ENCODE measurements at regions not wholly inside any gene's neighbourhood (a gene's known extent, or its start where the extent isn't known, plus 50 kb on each side); places are given as distances from the start of the nearest gene placed in this dataset.

DNA sequence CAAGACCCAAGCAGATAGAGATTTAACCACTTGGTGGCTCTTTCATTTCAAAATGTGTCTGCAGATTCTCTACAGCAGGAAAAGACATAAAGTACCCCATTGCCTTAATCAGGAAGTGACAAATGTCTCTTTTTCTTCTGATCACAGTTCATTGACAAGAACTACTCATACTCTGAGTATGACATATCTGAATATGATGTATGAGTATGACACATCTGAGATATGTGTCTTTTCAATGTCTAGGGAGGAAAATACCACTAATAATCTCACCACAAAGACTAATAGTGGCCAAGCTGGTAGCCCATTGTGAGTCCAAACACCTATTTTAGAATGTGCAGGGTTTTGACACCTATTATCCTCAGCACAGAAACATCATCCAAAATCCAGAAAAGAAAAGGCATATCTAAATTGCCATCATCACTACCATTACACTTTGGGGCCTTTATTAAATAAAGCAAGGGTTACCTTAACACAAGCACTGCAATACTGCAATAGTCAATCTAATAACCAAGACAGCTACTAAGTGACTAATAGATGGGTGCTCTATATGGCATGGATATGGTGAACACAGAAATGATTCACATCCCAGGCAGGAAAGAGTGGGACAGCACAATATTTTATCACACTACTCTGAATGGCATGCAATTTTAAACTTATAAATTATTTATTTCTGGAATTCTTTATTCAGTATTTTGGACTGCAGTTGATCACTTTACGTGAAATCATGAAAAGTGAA is 243.7 kb upstream of the FAR2 start:
- Histone ChIP-seq H3K27me3 (ENCODE audit: low read length) (no peaks in the 10 kb centered on the region), H4K20me1 (ENCODE audit: low read length) (no peaks in the 10 kb centered on the region), H3K9ac (ENCODE audit: low read length) (no peak overlapping the region), H3K79me2 (ENCODE audit: low read length) (no peaks in the 10 kb centered on the region), H3K4me2 (ENCODE audit: low read length) (no peak overlapping the region), H3K4me1 (ENCODE audit: insufficient read depth, low read length) (peaks cover 30% of the 10 kb centered on the region), H3K9me2 (replicated peaks; ENCODE audit: low read length) (no peaks in the 10 kb centered on the region), H3K4me3 (ENCODE audit: low read length) (no peak overlapping the region), H2AFZ (ENCODE audit: low read length) (no peak overlapping the region), H3K27ac (ENCODE audit: low read length) (no peak overlapping the region), H3K36me3 (ENCODE audit: low read depth, low read length) (peaks cover 12% of the 10 kb centered on the region; the same call in 1 of the 2 replicates), H3K9me3 (ENCODE audit: low read length) (peaks cover 35% of the 10 kb centered on the region), H3F3A (ENCODE audit: low read length, unreplicated experiment) (peaks cover 17% of the 10 kb centered on the region)
- no TSS peak for BruUV-seq (replicated peaks)
- POLR2A ChIA-PET (ENCODE audit: unreplicated experiment), result no interaction called here
- CTCF ChIA-PET, result interaction anchor here (0.6 kb wide), 1 partner anchor 625 kb away, joined by 4 read pairs; no protein-coding TSS in a partner anchor
- no peak for TF ChIP-seq EZH2phosphoT487 (IDR thresholded peaks at IDR 0.05; ENCODE audit: borderline replicate concordance, low read length)
- no peak for TF ChIP-seq EZH2 (IDR thresholded peaks at IDR 0.05; ENCODE audit: low read length, unreplicated experiment)
- TF ChIP-seq, protein P1, sequence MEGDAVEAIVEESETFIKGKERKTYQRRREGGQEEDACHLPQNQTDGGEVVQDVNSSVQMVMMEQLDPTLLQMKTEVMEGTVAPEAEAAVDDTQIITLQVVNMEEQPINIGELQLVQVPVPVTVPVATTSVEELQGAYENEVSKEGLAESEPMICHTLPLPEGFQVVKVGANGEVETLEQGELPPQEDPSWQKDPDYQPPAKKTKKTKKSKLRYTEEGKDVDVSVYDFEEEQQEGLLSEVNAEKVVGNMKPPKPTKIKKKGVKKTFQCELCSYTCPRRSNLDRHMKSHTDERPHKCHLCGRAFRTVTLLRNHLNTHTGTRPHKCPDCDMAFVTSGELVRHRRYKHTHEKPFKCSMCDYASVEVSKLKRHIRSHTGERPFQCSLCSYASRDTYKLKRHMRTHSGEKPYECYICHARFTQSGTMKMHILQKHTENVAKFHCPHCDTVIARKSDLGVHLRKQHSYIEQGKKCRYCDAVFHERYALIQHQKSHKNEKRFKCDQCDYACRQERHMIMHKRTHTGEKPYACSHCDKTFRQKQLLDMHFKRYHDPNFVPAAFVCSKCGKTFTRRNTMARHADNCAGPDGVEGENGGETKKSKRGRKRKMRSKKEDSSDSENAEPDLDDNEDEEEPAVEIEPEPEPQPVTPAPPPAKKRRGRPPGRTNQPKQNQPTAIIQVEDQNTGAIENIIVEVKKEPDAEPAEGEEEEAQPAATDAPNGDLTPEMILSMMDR (conservative IDR thresholded peaks at IDR 0.05; ENCODE audit: low read depth, low read length), result no peak
- DNase-seq, result peak; percentile 50
- intact Hi-C loops (cut with micrococcal nuclease), result no loop called here
- ATAC-seq, result no peak

DNA sequence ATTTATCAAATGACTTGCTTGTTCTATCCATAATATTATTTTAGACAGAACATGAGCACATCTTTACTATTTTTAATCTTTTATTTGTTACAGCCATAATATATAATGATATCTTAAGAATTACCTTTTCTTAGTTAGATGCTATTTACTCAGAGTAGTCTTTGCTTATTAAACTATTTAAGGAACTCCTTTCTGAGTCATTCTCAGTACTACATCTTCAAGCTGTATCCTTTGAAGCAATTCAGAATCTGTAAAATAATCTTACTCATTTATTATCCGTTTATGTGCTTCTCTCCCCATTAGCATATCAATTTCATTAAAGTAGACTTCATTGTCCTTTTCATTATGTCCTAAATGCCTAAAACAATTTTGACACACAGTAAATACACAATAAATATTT is 240.4 kb upstream of the FAR2 start:
- ATAC-seq (peak; percentile 91), DNase-seq (peak; percentile 67)
- ChIA-PET POLR2A (ENCODE audit: unreplicated experiment) (interaction anchor here (1.0 kb wide), 1 partner anchor 9 kb away, joined by 5 read pairs; no protein-coding TSS in a partner anchor), CTCF (interaction anchor here (0.6 to 0.7 kb wide), 3 partner anchors 36 to 93 kb away, joined by 3 to 4 read pairs (median 3); no protein-coding TSS in a partner anchor)
- no peaks in the 10 kb centered on the region for H4K20me1 ChIP-seq (ENCODE audit: low read length)
- no peak overlapping the region for H2AFZ ChIP-seq (ENCODE audit: low read length)
- intact Hi-C loops (cut with micrococcal nuclease), result loop anchor here (1.0 to 2.0 kb wide), 6 partner anchors 8 to 135 kb away; no protein-coding TSS in a partner anchor
- H3K27ac ChIP-seq (ENCODE audit: low read length), result peak overlapping the region; percentile 67
- peaks cover 14% of the 10 kb centered on the region; the same call in 1 of the 2 replicates for H3K36me3 ChIP-seq (ENCODE audit: low read depth, low read length)
- no peak for TF ChIP-seq EZH2 (IDR thresholded peaks at IDR 0.05; ENCODE audit: low read length, unreplicated experiment)
- TF ChIP-seq EZH2phosphoT487 (IDR thresholded peaks at IDR 0.05; ENCODE audit: borderline replicate concordance, low read length), result no peak
- TF ChIP-seq, protein P1 (conservative IDR thresholded peaks at IDR 0.05; ENCODE audit: low read depth, low read length), result no peak
- BruUV-seq (replicated peaks), result no TSS peak
- H3K4me2 ChIP-seq (ENCODE audit: low read length), result peak overlapping the region; percentile 30
- H3F3A ChIP-seq (ENCODE audit: low read length, unreplicated experiment), result peaks cover 15% of the 10 kb centered on the region
- H3K79me2 ChIP-seq (ENCODE audit: low read length), result no peaks in the 10 kb centered on the region
- peaks cover 38% of the 10 kb centered on the region for H3K9me3 ChIP-seq (ENCODE audit: low read length)
- peak overlapping the region; percentile 16 for H3K9ac ChIP-seq (ENCODE audit: low read length)
- H3K9me2 ChIP-seq (replicated peaks; ENCODE audit: low read length), result no peaks in the 10 kb centered on the region
- no peak overlapping the region for H3K4me3 ChIP-seq (ENCODE audit: low read length)
- peaks cover 30% of the 10 kb centered on the region for H3K4me1 ChIP-seq (ENCODE audit: insufficient read depth, low read length)
- no peaks in the 10 kb centered on the region for H3K27me3 ChIP-seq (ENCODE audit: low read length)

Measured in PC-3 (cell line).